Suprapubic skin (tissue), 4 donors: ENCODE measurements at regions not wholly inside any gene's neighbourhood (a gene's known extent, or its start where the extent isn't known, plus 50 kb on each side); places are given as distances from the start of the nearest gene placed in this dataset.

Experiments
- EP300 ChIP-seq: sonication (generic); formaldehyde crosslinking; IDR thresholded peaks from one replicate; pipeline ENCODE4 v1.6.1; 2017; ENCODE audit warnings: antibody characterized with exemption
- POLR2A ChIP-seq, 2 donors: fragments of 450-650 bp; IDR thresholded peaks; one replicate each; pipeline ENCODE4 v1.6.1; 2017; ENCODE audit warnings: antibody characterized with exemption in 2 of 2, mild to moderate bottlenecking in 2 of 2, moderate library complexity in 2 of 2
- POLR2AphosphoS5 ChIP-seq, 3 donors: sonication (generic); formaldehyde crosslinking; IDR thresholded peaks; one replicate each; pipeline ENCODE4 v1.6.1; 2017; ENCODE audit warnings: antibody characterized with exemption in 3 of 3
- TF ChIP-seq, protein P1 (sequence below), 2 donors: fragments of 200-600 bp in 1 of 2; fragments of 450-650 bp in 1 of 2; sonication (generic) in 1 of 2; IDR thresholded peaks; one replicate each; pipeline ENCODE4 v1.5.1; 2016 to 2019; ENCODE audit warnings: antibody characterized with exemption in 2 of 2, mild to moderate bottlenecking in 1 of 2, moderate library complexity in 1 of 2

DNA sequence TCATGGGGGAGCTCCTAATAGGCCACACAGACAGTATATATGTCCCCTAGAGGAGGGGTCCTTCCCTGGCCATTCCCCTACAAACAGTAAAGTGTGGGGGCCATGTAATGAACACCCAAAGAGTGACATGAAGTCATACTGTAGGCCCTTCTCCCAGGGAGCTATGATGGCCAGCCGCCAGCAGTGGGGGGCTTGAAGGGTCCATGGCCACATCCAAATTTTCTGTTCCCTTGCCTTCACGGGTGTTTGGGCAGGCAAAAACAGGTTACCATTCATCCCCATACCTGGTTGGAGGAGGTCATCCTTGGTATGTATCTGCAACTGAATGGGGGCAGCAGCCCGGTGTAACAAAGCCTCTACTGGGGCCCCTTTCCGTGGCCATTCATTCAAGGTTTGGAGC is 2118.0 kb downstream of the LRRC4C start:
- TF ChIP-seq POLR2AphosphoS5 (IDR thresholded peaks at IDR 0.05) (no peak), POLR2A (IDR thresholded peaks at IDR 0.05) (no peak), EP300 (no peak)
- TF ChIP-seq, protein P1, sequence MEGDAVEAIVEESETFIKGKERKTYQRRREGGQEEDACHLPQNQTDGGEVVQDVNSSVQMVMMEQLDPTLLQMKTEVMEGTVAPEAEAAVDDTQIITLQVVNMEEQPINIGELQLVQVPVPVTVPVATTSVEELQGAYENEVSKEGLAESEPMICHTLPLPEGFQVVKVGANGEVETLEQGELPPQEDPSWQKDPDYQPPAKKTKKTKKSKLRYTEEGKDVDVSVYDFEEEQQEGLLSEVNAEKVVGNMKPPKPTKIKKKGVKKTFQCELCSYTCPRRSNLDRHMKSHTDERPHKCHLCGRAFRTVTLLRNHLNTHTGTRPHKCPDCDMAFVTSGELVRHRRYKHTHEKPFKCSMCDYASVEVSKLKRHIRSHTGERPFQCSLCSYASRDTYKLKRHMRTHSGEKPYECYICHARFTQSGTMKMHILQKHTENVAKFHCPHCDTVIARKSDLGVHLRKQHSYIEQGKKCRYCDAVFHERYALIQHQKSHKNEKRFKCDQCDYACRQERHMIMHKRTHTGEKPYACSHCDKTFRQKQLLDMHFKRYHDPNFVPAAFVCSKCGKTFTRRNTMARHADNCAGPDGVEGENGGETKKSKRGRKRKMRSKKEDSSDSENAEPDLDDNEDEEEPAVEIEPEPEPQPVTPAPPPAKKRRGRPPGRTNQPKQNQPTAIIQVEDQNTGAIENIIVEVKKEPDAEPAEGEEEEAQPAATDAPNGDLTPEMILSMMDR (IDR thresholded peaks at IDR 0.05), result no peak
